Thyroid gland (tissue), 4 donors: ENCODE measurements at regions not wholly inside any gene's neighbourhood (a gene's known extent, or its start where the extent isn't known, plus 50 kb on each side); places are given as distances from the start of the nearest gene placed in this dataset.

ENCODE experiments used
- POLR2A ChIP-seq, 2 donors: fragments of 450-650 bp; IDR thresholded peaks; one replicate each; pipeline ENCODE4 v1.6.1; 2017; ENCODE audit warnings: antibody characterized with exemption in 2 of 2, mild to moderate bottlenecking in 2 of 2, moderate library complexity in 1 of 2
- TF ChIP-seq, protein P1 (sequence below), 6 experiments: fragments of 200-600 bp in 3 of 6; fragments of 450-650 bp in 3 of 6; sonication (generic) in 3 of 6; IDR thresholded peaks; one replicate each; pipeline ENCODE4 v1.5.1; 2016 to 2019; ENCODE audit warnings: antibody characterized with exemption in 6 of 6, mild to moderate bottlenecking in 2 of 6, inconsistent platforms in 1 of 6, moderate library complexity in 1 of 6

DNA sequence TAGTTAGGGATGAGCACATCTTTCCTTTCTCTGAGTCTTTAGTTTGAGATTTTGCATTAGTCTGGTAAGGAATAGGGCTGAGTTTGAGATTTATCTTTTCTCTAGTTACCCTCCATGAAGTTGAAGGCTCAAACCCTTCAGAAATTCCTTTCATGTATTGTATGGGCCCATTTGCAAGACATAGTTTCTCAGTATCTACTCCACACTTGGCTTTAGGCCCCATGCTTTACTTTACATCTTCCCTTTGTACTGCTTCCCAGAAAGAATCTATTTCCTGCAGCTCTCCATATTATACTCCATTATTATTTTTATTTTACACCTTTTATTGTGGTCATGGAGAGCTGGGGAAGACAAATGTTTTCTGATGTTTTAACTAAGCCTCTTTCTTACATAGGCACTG, 1038.2 kb downstream of the TECRL start:
- TF ChIP-seq, protein P1, sequence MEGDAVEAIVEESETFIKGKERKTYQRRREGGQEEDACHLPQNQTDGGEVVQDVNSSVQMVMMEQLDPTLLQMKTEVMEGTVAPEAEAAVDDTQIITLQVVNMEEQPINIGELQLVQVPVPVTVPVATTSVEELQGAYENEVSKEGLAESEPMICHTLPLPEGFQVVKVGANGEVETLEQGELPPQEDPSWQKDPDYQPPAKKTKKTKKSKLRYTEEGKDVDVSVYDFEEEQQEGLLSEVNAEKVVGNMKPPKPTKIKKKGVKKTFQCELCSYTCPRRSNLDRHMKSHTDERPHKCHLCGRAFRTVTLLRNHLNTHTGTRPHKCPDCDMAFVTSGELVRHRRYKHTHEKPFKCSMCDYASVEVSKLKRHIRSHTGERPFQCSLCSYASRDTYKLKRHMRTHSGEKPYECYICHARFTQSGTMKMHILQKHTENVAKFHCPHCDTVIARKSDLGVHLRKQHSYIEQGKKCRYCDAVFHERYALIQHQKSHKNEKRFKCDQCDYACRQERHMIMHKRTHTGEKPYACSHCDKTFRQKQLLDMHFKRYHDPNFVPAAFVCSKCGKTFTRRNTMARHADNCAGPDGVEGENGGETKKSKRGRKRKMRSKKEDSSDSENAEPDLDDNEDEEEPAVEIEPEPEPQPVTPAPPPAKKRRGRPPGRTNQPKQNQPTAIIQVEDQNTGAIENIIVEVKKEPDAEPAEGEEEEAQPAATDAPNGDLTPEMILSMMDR (IDR thresholded peaks at IDR 0.05): no peak
- no peak for TF ChIP-seq POLR2A (IDR thresholded peaks at IDR 0.05)
